Renal cortex interstitium (tissue), 11 donors: ENCODE measurements at regions not wholly inside any gene's neighbourhood (a gene's known extent, or its start where the extent isn't known, plus 50 kb on each side); places are given as distances from the start of the nearest gene placed in this dataset.

Experiments used
- DNase-seq, 11 donors: peaks; one replicate each; pipeline ENCODE4 v3.0.0-alpha.2; 2013; ENCODE audit warnings: low read depth in 9 of 11, low spot score in 4 of 11; ENCODE audit errors: extremely low read depth in 1 of 11

DNA sequence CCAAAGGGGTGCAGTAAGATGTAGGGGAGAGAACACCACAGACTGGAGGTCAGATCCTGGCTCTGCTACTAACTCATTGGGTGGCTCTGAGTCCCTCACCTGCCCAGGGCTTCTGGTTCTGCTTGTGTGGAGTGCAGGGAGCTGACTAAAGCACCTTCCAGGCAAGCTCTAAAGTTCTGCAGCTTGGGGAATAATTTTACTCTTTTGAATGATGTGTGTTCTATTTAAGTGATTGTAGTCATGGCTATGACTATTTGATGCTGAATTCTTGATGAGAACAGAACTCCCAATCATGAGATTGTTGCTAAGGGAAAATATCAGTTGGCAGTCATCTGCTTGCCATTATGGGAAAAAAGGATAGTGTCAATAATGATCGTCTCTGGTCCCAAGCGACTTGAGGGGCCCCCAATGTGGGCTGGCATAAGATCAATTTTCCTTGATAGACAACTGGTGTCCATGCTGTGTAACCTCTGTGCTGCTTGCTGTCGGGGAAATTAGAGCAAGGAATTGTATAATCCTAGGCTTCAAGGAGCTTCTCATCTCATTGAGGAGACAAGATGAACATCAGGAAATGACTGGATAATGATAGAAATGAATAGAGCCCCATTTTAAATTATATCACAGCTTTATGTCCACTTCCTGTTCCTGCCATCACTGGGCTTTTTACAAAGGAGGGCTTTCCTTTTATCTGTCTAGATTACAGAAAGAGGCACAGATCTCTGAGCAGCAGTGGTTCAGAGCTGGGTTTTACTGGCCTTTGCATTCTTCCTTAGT, 131.7 kb downstream of the SLC4A3 start:
- no peak for DNase-seq

DNA sequence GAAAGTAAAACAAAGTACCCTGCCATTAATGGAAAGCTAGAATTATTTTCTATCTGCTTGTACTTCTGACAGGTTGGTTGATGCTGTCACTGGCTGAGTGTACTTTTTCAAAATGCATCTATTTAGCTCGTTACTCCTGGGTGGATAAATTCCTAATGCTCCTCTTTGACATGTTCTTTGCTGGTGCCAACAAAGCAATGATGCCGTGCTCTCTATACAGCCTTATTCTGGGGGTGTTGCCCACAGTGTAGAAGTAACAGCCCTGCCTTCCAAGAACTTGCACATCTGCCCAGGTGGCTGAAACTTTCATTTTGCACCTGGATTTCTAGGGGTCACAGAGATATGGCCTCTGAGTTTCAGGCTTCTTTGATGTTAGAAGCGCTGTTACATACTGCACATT, 132.4 kb downstream of the SLC4A3 start:
- DNase-seq = no peak

- DNase-seq = no peak
These were observed 137.9 kb downstream of the SLC4A3 start for GRCh38 chr2:219765231-219765911.

GRCh38 chr2:219766658-219767057, 139.2 kb downstream of the SLC4A3 start:
- DNase-seq = no peak

DNA sequence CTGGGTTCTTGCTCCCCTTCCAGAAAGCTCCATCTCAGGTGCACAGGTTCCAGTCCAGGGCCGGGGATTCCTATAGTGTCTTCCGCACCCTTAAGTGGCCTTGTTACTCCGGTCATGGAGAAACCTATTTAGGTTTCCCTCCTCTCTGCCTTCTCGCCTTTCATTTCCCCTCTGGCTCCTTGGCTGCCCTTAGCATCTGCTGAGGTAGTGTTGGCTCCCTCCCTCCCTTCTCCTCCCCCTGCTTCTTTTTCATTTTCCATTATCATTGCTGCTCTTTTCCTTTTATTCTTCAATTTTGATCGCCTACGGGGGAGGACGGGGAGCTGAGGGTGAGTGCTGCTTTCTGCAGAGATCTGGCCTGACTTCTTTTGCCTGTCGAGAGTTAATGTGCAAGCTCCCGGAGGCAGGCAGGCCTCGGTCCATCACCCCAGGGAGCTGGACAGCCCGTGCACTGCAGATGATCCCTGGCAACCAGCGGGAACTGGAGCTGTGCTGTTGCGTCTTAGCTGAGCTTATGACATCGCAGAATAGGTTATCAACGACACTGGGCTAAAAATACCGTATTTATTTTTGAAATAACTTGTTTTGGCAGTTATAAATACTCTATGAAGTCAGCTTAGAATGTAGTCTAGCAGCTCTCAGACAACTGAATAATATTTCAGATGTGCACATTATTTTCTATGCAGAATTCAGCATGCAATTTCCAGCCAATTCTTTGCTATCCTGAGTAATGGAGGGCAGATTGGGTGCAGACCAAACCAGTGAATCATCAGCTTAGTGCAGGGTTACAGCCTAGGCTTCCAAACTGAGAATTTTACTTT, 141.9 kb downstream of the SLC4A3 start:
- peak in 2 of 11 donors; percentile 29 to 68 for DNase-seq

DNA sequence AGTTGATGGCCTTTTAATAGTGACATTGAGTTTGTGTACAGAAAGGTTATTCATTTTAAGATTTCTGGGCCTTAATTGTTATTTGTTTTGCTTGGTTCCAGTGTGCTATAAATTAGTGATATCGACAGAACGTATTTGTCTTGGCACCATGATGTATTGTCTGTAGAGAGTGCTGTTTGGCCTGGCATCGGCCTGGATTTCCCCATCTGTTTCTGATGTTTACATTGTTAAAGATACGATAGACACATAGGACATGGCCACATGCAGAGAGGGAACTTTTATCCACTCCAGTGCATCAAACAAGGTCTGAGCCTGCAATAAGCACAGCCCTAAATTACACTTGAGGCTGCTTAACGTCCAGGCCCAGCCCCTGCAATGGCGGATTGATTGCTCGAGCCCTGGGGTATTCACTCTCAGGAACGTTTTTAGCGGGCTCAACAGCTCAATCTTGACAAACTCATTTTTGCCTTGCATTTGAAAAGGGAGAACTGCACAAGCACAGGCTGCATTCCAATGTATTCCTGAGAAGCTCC, 144.7 kb downstream of the SLC4A3 start:
- DNase-seq = no peak

- no peak for DNase-seq
These were observed 145.3 kb downstream of the SLC4A3 start for GRCh38 chr2:219772697-219773096.

DNA sequence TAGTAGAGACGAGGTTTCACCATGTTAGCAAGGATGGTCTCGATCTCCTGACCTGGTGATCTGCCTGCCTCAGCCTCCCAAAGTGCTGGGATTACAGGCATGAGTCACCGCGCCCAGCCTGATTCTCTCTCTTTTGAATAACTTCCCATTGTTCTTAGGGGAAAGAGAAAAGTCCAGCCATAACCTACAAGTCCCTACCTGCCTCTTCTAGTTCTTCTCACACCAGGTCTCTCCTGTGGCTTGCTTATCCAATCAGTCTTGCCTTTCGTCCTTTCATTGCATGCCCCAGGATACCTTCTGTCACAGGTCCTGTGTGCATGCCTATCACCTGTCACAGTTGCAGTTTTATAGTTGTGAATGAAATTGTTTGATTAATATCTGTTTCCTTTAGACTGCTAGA, 148.1 kb downstream of the SLC4A3 start:
- DNase-seq = no peak

- no peak for DNase-seq
These were observed 150.0 kb downstream of the SLC4A3 start for GRCh38 chr2:219777388-219777787.

GRCh38 chr2:219778189-219778588, 150.8 kb downstream of the SLC4A3 start:
- no peak for DNase-seq

- DNase-seq = no peak
These were observed 155.4 kb downstream of the SLC4A3 start for GRCh38 chr2:219782737-219783348.

DNA sequence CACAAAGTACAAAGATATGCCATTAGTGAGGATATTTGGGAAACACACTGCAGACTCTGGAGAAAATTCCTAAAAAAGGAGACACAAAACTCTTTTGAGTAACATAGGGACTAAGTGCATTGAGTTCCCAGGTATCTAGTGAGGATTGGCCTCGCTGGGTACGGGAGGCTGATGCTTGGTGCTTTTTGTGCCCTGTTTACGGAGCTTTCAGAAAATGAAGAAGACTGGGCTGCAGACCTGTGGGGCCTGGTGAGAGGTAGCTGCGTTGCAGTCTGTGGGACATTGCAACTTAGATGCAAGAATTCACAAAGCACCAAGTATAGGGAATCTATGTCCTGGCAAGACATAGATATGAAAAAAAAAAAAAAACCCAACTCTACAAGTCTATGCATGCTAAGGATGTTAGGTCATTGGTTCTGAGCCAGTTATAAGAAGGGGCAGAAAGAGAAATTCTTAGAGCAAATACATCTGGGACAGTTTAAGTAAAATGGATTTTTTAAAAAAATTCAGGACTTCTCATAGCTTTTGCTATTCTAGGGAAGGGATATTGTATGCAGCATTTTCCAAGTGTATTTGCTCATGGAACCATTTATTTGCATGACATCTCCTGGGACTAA, 156.0 kb downstream of the SLC4A3 start:
- no peak for DNase-seq

DNA sequence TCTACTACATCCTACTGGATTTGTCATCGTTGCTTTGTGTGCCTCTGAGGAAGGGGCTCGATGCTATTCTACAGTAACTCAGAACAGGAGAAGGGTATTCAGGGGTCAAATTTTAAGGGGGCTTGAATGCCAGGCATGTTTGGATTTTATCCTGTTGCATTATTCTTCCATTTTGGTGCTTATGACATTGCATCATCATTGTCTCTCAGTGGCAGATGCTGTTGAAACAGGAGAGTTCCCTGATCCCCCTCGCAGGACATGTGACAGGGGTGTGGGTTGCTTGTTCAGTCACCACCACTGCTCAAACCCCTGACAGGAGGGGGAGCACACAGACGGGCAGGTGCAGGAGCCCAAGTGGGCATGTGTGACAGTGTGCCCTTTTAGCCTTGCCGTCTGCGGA, 156.7 kb downstream of the SLC4A3 start:
- no peak for DNase-seq

DNA sequence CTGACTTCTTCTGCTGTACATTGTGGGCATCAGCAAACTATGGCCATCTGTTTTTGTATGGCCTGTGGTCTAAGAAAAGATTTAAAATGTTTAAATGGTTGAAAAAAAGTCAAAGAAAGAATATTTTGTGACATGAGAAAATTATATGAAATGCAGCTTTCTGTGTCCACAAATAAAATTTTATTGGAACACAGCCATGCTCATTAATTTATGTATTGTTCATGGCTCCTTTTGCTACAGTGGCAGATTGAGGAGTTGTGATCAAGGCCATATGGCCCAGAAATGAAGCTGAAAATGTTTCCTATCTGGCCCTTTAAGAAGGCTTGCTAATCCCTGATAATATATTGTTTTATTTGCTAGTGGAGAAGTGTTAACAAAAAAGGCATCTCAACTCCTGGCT, 162.0 kb downstream of the SLC4A3 start:
- peak in 7 of 11 donors; percentile 28 to 70 (median 57) for DNase-seq

DNA sequence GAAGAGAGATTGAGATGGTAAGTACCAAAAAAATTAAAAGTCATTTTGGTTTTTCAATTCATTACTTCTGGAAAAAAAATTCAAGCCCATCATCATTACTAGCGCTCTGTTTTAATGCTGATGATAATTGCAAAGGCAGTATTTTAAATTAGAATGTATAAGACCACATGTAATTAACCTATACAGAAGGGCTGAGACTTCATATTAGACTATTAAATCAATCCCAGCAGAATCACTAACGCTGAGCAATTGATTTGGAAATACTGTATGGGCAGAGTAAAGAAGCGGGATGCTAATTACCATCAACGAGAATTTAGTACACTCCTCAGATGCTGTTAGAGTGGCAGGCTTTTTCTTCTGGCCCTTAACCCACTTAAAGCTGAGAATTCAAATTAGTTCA, 165.0 kb downstream of the SLC4A3 start:
- no peak for DNase-seq

DNA sequence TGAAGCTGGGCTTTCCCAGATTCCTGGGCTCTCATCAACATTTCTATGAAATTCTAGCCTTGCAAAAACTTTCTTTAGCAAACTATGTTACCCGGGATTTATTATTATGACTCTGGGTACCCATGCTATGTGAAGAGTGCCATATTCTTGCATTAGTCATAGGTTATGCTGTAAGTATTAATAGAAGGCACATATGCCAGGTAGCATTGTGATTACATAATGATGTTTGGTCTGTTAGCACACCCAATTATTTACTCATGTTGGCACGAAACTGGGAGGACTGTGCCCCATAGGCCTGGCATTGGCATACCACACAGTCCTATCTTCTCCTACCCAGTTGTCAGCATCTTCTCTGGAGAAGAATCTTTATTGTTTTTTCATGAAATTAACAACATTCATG, 171.0 kb downstream of the SLC4A3 start:
- no peak for DNase-seq

DNA sequence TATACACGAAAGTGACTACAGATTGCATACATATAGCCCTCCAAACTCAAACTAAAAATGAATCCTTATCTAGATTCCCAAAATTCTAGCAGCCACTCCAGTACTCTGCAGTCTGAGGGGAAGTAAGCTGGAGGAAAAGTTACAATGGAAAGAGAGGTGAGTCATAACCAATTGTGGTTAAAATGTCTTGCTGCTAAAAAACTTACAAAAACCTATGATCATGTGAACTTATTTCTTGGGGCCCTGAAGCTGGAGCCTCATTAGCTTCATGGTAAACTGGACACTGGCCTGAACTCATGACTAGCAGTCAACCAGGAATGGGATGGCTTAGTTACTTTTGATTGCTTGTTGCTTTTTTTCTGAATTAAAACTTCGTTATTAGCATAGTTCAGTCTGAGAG, 175.9 kb downstream of the SLC4A3 start:
- no peak for DNase-seq

DNA sequence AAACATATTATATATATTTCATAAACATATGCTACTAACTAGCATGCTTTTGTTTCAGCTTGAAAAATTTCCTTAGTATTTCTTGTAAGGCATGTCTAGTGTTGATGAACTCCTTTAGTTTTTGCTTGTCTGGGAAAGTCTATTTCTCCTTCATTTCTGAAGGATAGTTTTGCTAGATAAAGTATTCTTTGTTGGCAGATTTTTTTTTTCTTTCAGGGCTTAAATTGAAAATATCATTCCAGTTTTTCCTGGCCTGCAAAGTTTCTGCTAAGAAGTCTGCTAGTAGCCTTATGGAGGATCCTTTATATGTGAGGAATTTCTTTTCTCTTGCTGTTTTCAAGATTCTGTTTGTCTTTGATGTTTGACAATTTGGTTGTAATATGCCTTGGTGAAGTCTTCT, 183.5 kb downstream of the SLC4A3 start:
- DNase-seq = no peak

- no peak for DNase-seq
These were observed 185.2 kb downstream of the SLC4A3 start for GRCh38 chr2:219812672-219813071.
